Right atrium auricular region (tissue), 2 donors: ENCODE measurements at regions not wholly inside any gene's neighbourhood (a gene's known extent, or its start where the extent isn't known, plus 50 kb on each side); places are given as distances from the start of the nearest gene placed in this dataset.
"Not testable (repeated sequence)": the region's sequence is repeated elsewhere in the genome, so short reads cannot be mapped to it uniquely, and the experiment has no call there.

Experiments
- DNase-seq: peaks from one replicate; pipeline ENCODE4 v3.0.0-alpha.2; 2019; ENCODE audit warnings: low spot score
- H3K27ac ChIP-seq, 2 donors: fragments of 200-600 bp; sonication (generic); 1 replicate in 1 of 2; 2 replicates in 1 of 2; pipeline ENCODE4 v1.5.1; 2016 to 2019
- H3K27me3 ChIP-seq, 2 donors: fragments of 200-600 bp; sonication (generic); one replicate each; pipeline versions ENCODE4 v1.5.1 to v1.6.0; 2017 to 2019
- H3K36me3 ChIP-seq: fragments of 200-600 bp; sonication (generic); one replicate; pipeline ENCODE4 v1.5.1; 2016
- H3K4me1 ChIP-seq, 2 donors: fragments of 200-600 bp; sonication (generic); one replicate each; pipeline versions ENCODE4 v1.5.1 to v1.6.0; 2017 to 2019
- H3K4me3 ChIP-seq, 2 donors: fragments of 200-600 bp; sonication (generic); 1 replicate in 1 of 2; 2 replicates in 1 of 2; pipeline ENCODE4 v1.5.1; 2017 to 2019; ENCODE audit warnings: mild to moderate bottlenecking in 1 of 2, moderate library complexity in 1 of 2
- H3K9me3 ChIP-seq, 2 donors: fragments of 200-600 bp; sonication (generic); one replicate each; pipeline ENCODE4 v1.5.1; 2019
- CTCF ChIP-seq, 2 donors: fragments of 200-600 bp; sonication (generic); IDR thresholded peaks; one replicate each; pipeline ENCODE4 v1.5.1; 2019; ENCODE audit warnings: antibody characterized with exemption in 2 of 2

GRCh38 chr14:81613341-81614045, 79.8 kb upstream of the SEL1L start:
- TF ChIP-seq CTCF (IDR thresholded peaks at IDR 0.05): no peak
- no peaks in the 10 kb centered on the region for H3K9me3 ChIP-seq
- H3K27me3 ChIP-seq: no peaks in the 10 kb centered on the region
- no peak for DNase-seq
- no peak overlapping the region for H3K27ac ChIP-seq
- no peak overlapping the region for H3K4me3 ChIP-seq
- no peaks in the 10 kb centered on the region for H3K36me3 ChIP-seq
- H3K4me1 ChIP-seq: no peaks in the 10 kb centered on the region

DNA sequence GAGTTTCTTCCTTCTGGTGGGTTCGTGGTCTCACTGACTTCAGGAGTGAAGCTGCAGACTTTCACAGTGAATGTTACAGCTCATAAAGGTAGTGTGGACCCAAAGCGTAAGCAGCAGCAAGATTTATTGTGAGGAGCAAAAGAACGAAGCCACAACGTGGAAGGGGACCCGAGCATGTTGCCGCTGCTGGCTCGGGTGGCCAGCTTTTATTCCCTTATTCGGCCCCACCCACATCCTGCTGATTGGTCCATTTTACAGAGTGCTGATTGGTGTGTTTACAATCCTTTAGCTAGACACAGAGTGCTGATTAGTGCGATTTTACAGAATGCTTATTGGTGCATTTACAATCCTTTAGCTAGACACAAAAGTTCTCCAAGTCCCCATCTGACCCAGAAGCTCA, 80.6 kb upstream of the SEL1L start:
- DNase-seq, H3K4me3 ChIP-seq, H3K27ac ChIP-seq: not testable (repeated sequence)

GRCh38 chr14:81618695-81619094, 85.0 kb upstream of the SEL1L start:
- DNase-seq: no peak
- Histone ChIP-seq H3K27me3 (no peaks in the 10 kb centered on the region), H3K27ac (no peak overlapping the region), H3K4me3 (no peak overlapping the region), H3K9me3 (no peaks in the 10 kb centered on the region), H3K36me3 (no peaks in the 10 kb centered on the region), H3K4me1 (no peaks in the 10 kb centered on the region)
- TF ChIP-seq CTCF (IDR thresholded peaks at IDR 0.05): no peak

More for the DNA sequence above, 80.6 kb upstream of the SEL1L start:
- not testable (repeated sequence) for H3K4me1 ChIP-seq, H3K27me3 ChIP-seq, H3K9me3 ChIP-seq, H3K36me3 ChIP-seq

- H3K9me3 ChIP-seq: no peaks in the 10 kb centered on the region
- no peak overlapping the region for H3K4me3 ChIP-seq
- no peak for TF ChIP-seq CTCF (IDR thresholded peaks at IDR 0.05)
- no peak overlapping the region for H3K27ac ChIP-seq
- no peak for DNase-seq
- no peaks in the 10 kb centered on the region for H3K4me1 ChIP-seq
- H3K36me3 ChIP-seq: no peaks in the 10 kb centered on the region
- no peaks in the 10 kb centered on the region for H3K27me3 ChIP-seq
Measured at GRCh38 chr14:81619816-81620215, 86.2 kb upstream of the SEL1L start.

- not testable (repeated sequence) for H3K27me3 ChIP-seq, H3K4me3 ChIP-seq, H3K4me1 ChIP-seq, H3K36me3 ChIP-seq, DNase-seq, H3K27ac ChIP-seq, H3K9me3 ChIP-seq
Measured at GRCh38 chr14:81623771-81624396, 90.2 kb upstream of the SEL1L start.

GRCh38 chr14:81625343-81625742, 91.7 kb upstream of the SEL1L start:
- TF ChIP-seq CTCF (IDR thresholded peaks at IDR 0.05): peak in 1 of 2 donors; percentile 60
- no peaks in the 10 kb centered on the region for H3K27me3 ChIP-seq
- no peak overlapping the region for H3K27ac ChIP-seq
- no peaks in the 10 kb centered on the region for H3K4me1 ChIP-seq
- no peak for DNase-seq
- no peaks in the 10 kb centered on the region for H3K36me3 ChIP-seq
- no peaks in the 10 kb centered on the region for H3K9me3 ChIP-seq
- no peak overlapping the region for H3K4me3 ChIP-seq

DNA sequence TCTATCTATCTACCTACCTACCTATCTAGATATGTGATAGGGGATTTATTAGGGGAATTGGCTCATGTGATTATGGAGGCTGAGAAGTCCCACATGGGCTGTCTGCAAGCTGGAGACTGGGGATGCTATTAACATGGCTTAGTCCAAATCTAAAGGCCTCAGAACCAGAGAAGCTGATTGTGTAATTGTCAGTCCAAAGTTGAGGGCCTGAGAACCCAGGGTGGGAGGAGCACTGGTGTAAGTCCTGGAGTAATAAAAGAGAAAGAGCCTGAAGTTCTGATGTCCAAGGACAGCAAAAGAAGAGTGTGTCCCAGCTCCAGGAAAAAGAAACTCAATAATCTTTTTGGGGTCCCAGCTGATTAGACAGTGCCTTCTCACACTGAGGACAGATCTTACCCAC, 98.5 kb upstream of the SEL1L start:
- Histone ChIP-seq H3K36me3 (no peaks in the 10 kb centered on the region), H3K4me1 (no peaks in the 10 kb centered on the region), H3K4me3 (no peak overlapping the region), H3K9me3 (no peaks in the 10 kb centered on the region), H3K27ac (no peak overlapping the region), H3K27me3 (no peaks in the 10 kb centered on the region)
- no peak for TF ChIP-seq CTCF (IDR thresholded peaks at IDR 0.05)
- DNase-seq: no peak
